Kasumi-1 (cell line): ENCODE measurements at regions not wholly inside any gene's neighbourhood (a gene's known extent, or its start where the extent isn't known, plus 50 kb on each side); places are given as distances from the start of the nearest gene placed in this dataset.
A peak's percentile ranks its signal among the peaks of the same experiment; 100 is the strongest.
"Not testable (repeated sequence)": the region's sequence is repeated elsewhere in the genome, so short reads cannot be mapped to it uniquely, and the experiment has no call there.

Experiments used
- DNase-seq, 2 experiments: peaks; one replicate each; lab custom pipeline; 2025; lab: John Stamatoyannopoulos, UW

DNA sequence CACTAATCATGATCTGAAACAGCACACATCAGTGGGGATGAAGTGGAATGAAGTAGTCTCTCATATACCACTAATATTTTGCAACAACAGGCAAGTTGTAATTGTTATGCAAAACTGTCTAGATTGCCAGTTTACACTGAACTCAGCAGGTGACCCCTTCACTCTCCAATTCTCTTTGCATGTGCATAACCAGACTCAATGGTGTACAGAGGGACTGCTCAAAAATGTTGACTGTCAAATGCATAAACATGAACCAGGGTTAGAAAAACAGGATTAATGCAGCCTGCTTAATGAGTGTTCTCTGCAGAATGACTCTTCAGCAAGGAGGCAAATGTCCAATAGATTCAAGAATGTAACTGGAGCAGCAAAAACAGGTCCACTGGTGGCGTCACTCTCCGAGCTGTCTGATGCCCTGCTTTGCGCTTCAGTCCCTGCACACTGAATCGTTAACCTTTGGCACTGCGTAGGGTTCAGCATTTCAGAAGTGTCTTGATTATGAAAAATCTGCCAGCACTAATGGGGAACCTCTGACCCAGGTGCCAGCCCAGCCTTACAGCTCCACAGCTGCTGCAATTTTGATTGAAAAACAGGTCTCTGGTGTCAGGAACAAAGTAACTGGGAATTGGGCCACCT, 209.3 kb downstream of the TDRD15 start:
- DNase-seq = no peak

GRCh38 chr2:21333684-21334083, 209.9 kb downstream of the TDRD15 start:
- DNase-seq = no peak

- no peak for DNase-seq
Measured at GRCh38 chr2:21346984-21347383, 223.2 kb downstream of the TDRD15 start.

DNA sequence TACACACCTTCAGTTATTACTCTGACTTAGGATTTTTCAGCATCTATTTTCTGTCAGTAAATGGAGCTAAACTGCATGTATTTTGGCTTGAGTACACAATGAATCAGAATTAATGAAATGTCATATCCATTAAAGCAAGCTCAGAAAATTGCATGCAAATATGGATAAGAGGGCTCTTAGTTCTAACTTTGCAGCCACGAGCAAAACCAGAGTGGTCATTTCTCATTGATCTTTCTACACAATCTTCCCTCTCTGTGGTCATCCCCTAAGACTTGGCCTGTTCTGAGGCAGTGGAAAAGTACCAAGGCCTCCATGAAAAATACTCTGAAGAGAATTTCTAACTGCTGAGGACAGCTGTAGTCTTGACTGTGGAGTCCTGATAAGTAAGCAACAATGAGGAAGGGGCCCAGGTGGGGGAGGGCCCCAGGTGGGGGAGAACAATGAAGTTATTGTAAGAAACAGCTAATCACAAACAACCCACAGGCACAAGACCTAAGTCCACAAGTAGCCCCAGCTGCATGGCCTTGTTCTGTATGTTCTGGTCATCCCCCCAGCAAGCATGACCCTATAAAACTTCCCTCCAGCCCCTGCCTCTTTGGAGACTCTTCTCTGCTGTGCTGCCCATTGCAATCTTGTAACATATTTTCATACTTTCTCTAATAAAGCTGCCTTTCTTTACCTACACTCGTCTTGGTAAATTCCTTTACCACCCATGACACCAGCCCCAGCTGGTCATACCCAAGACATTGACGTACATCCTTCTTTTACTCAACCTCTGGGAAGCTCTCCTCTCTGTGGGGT, 230.3 kb downstream of the TDRD15 start:
- no peak for DNase-seq

DNA sequence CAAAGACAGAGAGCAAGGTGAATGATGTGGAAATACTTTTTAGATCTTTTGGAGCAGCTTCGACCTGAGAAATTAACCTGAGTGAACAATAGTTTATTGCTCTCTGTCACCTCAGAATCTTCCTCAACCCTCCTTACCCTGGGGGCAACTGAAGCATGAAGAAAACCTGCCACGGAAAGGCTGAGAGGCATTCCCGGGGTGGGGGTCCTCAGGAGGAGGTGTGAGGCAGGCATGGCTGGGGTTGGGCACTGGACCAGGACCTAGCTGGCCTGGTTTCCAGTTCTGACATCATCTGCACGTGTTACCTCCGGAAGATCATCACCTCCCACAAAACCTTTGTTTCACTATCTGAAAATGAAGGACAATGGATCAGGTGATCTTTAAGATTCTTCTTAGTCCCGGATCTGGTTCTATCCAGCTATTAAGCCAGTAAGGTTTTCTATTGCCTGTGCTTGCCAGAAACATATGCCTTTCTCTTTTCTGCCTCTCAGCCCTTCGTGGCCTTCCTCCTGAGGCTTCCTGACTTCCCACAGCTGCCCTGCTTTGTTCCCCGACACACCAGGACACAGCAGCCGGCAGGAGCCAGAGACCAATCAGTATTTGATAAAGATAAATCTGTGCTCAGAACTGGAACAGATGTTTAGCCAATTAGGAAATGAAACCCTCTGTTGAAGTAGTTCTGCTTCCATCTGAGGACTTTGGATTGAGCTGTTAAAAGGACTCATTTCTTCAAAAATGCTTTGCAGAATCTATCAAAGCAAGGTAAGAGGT, 232.5 kb downstream of the TDRD15 start:
- no peak for DNase-seq

DNA sequence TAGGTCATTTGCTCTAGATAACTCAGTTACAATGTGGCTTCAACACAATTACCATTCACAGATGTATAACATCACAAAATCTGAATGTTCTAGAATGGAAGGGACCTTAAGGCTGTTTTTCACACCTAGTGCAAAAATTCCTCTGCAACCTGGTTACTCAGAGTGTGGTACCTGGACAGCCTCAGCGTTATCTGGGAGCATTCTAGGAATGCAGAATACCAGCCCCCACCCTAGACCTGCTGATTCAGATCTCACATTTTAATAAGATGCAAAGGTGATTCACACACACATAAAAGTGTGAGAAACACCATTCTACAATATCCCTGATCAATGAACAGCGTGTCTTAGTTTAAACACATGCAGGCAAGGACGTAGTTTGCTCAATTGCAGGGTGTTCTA, 233.1 kb downstream of the TDRD15 start:
- DNase-seq = no peak

DNA sequence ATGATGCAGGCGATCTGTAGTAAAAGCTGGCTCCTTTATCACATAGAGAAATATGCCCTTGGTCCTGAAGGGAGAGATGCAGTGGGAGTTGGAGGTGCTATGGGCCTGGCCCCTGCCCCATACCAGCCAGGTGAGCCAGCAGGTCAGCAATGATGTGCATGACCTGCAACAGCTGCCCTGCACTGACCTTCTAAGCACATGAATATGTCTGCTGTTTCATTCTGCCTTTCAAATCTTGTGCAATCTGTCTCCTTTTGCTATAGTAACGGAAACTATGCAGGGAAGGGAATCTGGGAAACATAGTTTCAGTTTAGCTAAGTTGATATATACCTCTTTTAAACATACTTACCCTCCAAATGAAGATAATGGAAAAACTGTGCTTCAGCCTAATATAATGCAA, 235.2 kb downstream of the TDRD15 start:
- DNase-seq = no peak

GRCh38 chr2:21361384-21361783, 237.6 kb downstream of the TDRD15 start:
- no peak for DNase-seq

DNA sequence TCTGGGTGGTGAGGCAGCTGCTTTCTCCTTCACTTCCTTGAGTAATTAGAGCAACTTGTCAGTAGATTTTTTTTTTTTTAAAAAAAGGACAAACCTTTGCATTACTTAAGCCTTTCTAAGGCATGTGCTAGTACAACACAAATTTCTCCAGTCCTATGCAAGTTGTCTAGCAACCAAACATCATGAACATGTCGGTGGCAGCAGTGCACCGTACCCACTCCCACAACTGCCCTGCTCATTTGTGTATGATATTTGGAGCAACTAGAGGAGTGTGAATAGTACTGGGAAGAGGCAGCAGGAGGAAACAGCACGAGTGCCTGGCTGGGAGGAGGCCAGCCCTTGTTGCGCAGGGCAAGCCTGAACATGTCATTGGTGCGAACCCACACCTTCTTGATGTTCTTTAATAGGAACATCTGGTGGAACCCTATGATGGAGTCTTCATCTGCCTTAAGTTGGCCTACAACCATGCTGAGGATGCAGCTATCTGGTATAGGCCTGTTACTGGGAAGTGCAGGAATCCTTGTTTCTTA, 238.3 kb downstream of the TDRD15 start:
- no peak for DNase-seq

DNA sequence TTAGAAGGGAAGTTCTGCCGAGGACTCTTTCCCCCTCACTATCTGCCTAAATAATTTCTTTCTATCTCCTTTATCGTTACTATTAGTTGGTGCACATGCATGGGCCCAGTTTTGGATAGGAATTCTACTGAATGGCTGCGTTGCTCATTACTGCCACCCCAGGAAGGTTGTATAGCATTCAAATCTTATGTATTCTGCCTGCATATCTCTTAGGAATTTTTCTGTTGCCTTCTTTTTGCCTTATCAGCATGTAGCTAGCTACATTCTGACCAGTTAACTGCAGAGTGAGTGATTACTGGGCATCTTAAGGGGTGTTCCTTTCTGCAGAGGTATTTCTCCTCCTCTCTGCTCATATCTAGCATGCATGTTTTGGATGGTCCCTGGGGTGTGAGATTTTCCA, 239.6 kb downstream of the TDRD15 start:
- no peak for DNase-seq

DNA sequence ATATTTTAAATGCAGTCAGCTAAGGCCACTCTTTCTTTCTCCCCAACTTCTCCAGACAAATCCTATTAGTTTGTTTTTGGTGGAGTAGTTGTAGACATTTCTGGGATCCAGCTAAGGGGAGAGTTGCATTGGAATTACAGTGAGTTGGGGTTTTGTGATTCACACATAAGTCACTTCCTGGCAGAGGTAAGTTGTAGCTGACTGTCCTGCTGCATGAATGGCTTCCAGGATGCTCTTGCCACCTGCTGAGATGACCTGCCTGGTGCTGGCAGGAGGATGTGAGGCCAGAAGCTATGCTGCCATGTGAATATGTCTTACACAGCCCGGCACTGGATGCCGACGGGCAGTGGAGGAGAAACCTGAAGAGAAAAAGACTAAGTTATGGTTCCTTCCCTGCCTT, 243.7 kb downstream of the TDRD15 start:
- DNase-seq = no peak

DNA sequence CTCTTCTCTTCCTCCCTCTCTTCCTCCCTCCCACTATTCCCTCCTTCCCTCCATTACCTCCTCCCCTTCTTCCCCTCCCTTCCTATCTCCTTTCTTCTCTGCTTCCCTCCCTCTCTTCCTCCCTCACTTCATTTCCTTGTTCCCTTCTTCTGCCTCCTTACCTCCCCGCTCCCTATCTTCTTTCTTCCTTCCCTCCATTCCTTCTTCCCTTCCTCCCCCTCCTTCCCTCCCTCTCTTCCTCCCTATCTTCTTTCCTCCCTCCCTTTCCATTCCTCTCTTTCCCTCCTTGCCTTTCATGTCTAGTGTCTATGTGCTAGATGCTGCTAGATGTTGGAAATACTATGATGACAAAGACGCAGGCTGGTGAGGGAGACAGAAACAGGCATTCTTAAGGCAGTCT, 246.0 kb downstream of the TDRD15 start:
- no peak for DNase-seq

DNA sequence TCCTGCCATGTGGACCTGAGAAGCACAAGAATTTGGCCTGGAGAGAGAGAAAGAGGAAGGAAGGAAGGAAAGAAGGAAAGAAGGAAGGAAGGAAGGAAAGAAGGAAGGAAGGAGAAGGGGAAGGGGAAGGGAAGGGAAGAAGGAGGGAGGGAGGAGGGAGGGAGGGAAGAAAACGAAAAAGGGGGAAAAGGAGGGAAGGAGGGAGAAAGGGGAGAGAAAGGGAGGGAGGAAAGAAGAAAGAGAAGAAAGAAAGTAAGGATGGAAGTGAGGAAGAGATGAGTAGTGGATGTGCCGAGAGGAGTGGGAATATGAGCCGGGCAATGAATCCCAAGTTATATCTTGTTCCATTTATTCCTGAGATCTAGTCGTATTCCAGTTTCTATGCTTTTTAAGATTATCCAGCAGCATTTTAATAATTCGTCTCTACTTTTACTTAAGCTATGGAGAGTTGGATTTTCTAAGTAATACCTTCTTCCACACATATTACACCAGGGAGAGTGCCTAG, 247.8 kb downstream of the TDRD15 start:
- DNase-seq = no peak

- peak; percentile 1 to 15 for DNase-seq
Measured at GRCh38 chr2:21372654-21373053, 248.9 kb downstream of the TDRD15 start.

DNA sequence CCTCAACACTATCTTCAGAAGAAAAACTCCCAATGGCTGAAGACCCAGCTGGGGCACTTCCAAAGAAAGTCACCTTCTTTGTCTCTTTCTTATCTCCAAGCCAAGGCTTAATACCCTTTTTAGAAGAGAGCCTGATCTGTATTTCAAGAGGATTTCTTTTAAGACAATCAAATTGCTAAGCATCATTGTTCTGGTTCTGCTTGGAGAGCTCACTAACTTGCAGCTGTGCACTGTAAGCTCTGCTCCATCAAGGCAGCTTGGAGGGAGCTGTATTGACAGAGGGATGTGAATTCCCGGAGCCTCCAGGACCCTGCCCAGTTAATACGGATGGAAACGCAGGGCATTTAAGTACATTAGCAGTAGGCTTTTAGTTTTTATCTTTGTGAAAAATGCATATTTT, 253.1 kb downstream of the TDRD15 start:
- no peak for DNase-seq

GRCh38 chr2:21379140-21379539, 255.4 kb downstream of the TDRD15 start:
- no peak for DNase-seq

GRCh38 chr2:21379668-21380067, 255.9 kb downstream of the TDRD15 start:
- not testable (repeated sequence) for DNase-seq

DNA sequence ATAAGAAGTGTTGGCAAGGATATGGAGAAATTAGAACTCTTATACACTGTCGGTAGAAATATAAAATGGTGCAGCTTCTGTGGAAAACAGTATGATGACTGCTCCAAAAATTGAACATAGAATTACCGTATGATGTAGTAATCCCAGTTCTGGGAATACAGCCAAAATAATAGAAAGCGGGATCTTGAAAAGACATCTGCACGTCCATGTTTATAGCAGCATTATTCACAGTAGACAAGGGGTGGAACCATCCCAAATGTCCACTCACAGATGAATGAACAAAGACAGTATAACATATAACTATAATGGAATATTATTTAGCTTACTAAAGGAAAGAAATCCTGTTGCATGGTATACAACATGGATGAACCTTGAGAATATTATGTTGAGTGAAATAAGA, 257.7 kb downstream of the TDRD15 start:
- DNase-seq = no peak

- no peak for DNase-seq
Measured at GRCh38 chr2:21382701-21383520, 259.1 kb downstream of the TDRD15 start.

- DNase-seq = no peak
Measured at GRCh38 chr2:21386666-21387065, 262.9 kb downstream of the TDRD15 start.

DNA sequence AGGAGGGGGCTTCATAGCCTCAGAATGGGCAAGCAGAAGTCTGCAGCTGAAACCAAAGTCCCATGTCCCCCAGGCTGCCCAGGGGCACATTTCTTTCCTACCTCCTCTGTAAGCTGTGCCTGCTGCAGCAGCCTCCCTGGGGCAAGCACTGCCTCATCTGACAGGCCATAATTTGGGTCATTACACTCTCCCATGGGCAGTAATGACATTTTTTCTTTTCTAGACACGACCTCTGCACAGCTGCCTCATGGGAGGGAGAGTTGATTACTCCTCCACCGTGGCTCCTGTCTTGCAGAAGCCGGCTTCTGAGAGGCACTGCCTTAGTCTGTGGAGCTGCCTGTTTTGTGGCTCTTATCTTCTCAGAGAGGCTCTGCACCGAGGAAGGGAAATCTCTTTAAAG, 268.9 kb downstream of the TDRD15 start:
- DNase-seq = no peak

DNA sequence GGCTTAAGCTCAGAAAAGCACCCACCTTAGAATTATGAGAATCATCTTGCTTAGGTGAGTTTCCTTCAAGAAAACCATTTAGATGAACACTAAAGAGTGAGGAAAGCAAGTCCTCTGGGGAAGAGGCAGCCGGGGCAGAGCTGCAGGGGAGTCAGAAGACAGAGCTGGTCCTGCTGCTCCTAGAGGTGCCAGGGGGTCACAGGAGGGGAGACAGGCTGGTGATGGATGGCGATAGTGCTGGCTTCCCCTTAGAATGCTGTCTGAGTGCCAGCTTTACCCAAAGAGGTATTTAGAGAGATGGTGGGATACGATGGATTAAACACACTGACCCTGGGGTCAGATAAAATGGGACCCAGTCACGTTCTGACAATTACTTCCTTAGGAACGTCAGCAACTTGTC, 269.4 kb downstream of the TDRD15 start:
- no peak for DNase-seq
